GM12878 (cell line): ENCODE measurements at regions not wholly inside any gene's neighbourhood (a gene's known extent, or its start where the extent isn't known, plus 50 kb on each side); places are given as distances from the start of the nearest gene placed in this dataset.

Experiments used
- CTCF ChIP-seq, 3 experiments: IDR thresholded peaks in 2 of 3; conservative IDR thresholded peaks in 1 of 3; 2 replicates each; pipeline ENCODE4 v1.5.1; 2011; ENCODE audit warnings: low read depth in 3 of 3, low read length in 3 of 3, mild to moderate bottlenecking in 3 of 3, control low read depth in 2 of 3, moderate library complexity in 2 of 3, inconsistent platforms in 1 of 3, mixed read lengths in 1 of 3; ENCODE audit not compliant: control insufficient read depth in 2 of 3, insufficient read depth in 1 of 3; ENCODE audit errors: extremely low read depth in 1 of 3
- EP300 ChIP-seq, 2 experiments: fragments of 150-350 bp in 1 of 2; IDR thresholded peaks; 2 replicates each; pipeline ENCODE4 v1.6.1; 2011 to 2012; ENCODE audit warnings: low read depth in 2 of 2, low read length in 2 of 2, borderline replicate concordance in 1 of 2, improper control_type of control experiment in 1 of 2, inconsistent platforms in 1 of 2; ENCODE audit not compliant: control insufficient read depth in 1 of 2
- HSF1 ChIP-seq: fragments of 150-350 bp; IDR thresholded peaks from 2 replicates; pipeline ENCODE4 v1.6.1; 2014; ENCODE audit warnings: mild to moderate bottlenecking, low read depth, low read length
- IRF5 ChIP-seq: fragments of 450-650 bp; IDR thresholded peaks from 2 replicates; pipeline ENCODE4 v1.6.1; 2017; ENCODE audit warnings: borderline replicate concordance
- POLR2A ChIP-seq: IDR thresholded peaks from 2 replicates; pipeline ENCODE4 v1.6.1; 2011; ENCODE audit warnings: low read depth, mild to moderate bottlenecking, low read length
- TAF1 ChIP-seq: IDR thresholded peaks from 2 replicates; pipeline ENCODE4 v1.6.1; 2011; ENCODE audit warnings: mild to moderate bottlenecking, low read depth, low read length, borderline replicate concordance

DNA sequence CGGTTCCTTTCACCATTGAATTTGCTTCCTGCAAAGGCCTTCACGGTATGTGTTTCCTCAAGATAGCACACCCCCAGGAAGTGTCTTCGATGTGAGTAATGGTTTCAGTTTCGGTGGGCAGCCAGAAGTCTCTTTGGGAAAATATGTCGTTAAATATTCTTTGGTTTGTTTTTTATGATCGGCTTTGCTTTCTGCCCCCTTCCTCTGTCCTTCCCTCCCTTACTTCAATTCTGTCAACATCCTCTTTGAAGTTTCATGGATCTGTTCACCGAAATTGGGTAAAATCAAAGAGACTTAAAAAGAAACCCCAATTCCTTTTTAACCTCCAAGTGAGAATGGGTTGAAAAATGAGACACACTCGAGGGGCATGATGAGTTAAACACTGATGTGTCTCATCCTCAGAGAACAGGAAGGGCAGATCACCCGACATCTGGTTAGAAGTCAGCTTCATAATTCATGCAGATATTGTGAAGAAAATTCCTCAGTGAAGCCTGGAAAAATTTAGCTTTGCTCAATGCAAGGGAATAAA, 170.8 kb upstream of the HABP2 start:
- no peak for TF ChIP-seq POLR2A
- no peak for TF ChIP-seq CTCF (IDR thresholded peaks at IDR 0.05 in 2 of 3, conservative IDR thresholded peaks at IDR 0.05 in 1 of 3; ENCODE audit: control insufficient read depth in 2 of 3, extremely low read depth in 1 of 3, insufficient read depth in 1 of 3, low read depth in 3 of 3, low read length in 3 of 3)
- TF ChIP-seq IRF5 = no peak
- TF ChIP-seq TAF1 = no peak
- TF ChIP-seq EP300 (IDR thresholded peaks at IDR 0.05; ENCODE audit: borderline replicate concordance in 1 of 2, control insufficient read depth in 1 of 2, low read depth in 2 of 2, low read length in 2 of 2) = no peak
- no peak for TF ChIP-seq HSF1
